ENCODE measurements at regions not wholly inside any gene's neighbourhood (a gene's known extent, or its start where the extent isn't known, plus 50 kb on each side); places are given as distances from the start of the nearest gene placed in this dataset.

DNA sequence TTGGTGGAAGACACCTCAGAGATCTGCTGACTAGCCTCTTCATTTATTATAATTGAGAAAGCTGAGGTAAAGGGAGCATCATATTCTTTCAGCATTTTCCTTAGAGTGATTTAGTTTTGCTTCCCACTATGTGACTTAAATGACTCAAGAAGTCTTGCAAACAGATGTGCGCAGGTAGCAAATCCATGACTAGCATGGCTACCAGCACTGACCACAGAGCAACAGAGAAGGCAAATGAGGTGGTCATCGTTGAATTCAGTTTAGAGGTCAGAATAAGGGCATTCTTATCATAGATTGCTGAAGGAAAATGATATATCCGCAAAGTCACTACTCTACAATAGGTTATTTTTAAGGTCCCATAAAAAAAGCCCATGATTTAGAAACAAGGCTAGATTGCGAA, 162.2 kb downstream of the PIK3R1 start:
- Histone ChIP-seq H3K4me1 (ENCODE audit: control insufficient read depth in 5 of 5, insufficient read depth in 5 of 5, low read length in 5 of 5) (peaks cover 0 to 27% (median 12%) of the 10 kb centered on the region in 5 donors), H3K27me3 (ENCODE audit: control insufficient read depth in 5 of 5, insufficient read depth in 4 of 5, low read length in 5 of 5) (no peaks in the 10 kb centered on the region), H3K36me3 (ENCODE audit: control insufficient read depth in 5 of 5, insufficient read depth in 5 of 5, low read length in 5 of 5) (no peaks in the 10 kb centered on the region), H3K4me3 (ENCODE audit: low read depth in 1 of 5, low read length in 5 of 5) (no peak overlapping the region), H3K27ac (ENCODE audit: low read depth, low read length) (no peak overlapping the region), H3K9me3 (ENCODE audit: control insufficient read depth in 5 of 5, low read length in 5 of 5) (no peaks in the 10 kb centered on the region), H3K9ac (ENCODE audit: low read length in 5 of 5) (no peak overlapping the region)

DNA sequence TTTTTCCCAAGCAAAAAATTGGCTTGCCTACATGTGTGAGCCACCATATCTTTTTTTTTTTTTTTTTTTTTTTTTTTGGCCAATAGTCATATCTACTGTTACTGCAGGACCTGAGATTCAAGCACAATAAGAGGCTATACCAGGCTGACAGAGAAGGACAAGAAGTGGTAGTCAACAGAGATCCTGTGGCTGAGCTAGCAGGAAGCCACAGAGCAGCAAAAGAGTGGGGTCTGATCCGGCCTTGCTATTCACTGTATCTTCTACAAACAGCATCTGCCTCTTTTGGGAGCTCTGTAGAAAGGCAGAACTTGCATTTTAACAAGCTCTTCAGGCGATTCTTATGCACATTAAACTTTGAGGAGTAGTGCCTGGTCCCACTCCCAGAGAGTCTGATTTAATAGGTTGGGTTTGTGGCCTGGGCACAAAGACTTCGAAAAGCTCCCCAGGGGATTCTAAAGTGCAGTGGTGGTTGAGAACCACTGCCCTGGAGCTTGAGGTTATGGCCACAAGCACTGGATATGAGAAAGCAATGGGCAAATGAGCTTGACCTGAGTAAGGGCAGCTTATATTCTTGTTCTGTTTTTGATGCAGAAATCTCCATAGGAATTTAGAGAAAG, 162.8 kb downstream of the PIK3R1 start:
- no peaks in the 10 kb centered on the region for H3K9me3 ChIP-seq (ENCODE audit: control insufficient read depth in 5 of 5, low read length in 5 of 5)
- no peaks in the 10 kb centered on the region for H3K36me3 ChIP-seq (ENCODE audit: control insufficient read depth in 5 of 5, insufficient read depth in 5 of 5, low read length in 5 of 5)
- H3K27me3 ChIP-seq (ENCODE audit: control insufficient read depth in 5 of 5, insufficient read depth in 4 of 5, low read length in 5 of 5), result no peaks in the 10 kb centered on the region
- no peak overlapping the region for H3K4me3 ChIP-seq (ENCODE audit: low read depth in 1 of 5, low read length in 5 of 5)
- no peak overlapping the region for H3K9ac ChIP-seq (ENCODE audit: low read length in 5 of 5)
- H3K27ac ChIP-seq (ENCODE audit: low read depth, low read length), result no peak overlapping the region
- peaks cover 0 to 27% (median 12%) of the 10 kb centered on the region in 5 donors for H3K4me1 ChIP-seq (ENCODE audit: control insufficient read depth in 5 of 5, insufficient read depth in 5 of 5, low read length in 5 of 5)

DNA sequence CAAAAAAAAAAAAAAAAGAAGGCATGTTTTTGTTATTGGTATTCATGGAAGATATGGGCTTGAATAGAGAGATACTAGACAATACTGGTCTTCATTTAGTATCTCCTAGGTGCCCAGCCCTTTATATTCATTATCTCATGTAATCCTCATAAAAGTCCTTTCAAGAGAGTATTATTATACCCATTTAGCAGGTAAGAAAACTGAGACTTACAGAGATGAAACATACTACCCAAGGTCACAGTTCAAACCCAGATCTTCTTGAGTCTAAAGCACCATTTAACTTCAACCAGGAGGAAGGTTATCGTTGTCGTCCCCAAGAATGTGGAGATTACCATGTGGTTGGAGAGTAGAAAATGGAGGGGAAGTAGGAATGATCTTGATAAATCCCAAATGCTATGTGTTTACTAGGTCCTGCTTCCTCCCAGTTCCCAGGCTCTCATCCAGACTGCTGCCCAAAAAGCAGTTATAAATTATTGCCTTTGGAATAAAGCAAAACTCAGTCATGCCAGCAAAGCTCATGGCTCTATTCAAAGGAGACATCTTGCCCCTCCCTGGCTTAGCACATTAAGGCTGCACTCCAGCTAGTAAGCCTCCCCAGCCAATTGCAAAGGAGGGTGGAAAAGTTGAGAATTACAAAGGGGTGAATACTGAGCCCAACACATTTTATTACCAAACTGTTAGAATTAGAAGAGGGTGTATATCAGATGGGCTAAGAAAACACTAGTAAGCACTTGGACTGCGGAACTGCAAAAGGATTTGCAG, 163.9 kb downstream of the PIK3R1 start:
- Histone ChIP-seq H3K4me3 (ENCODE audit: low read depth in 1 of 5, low read length in 5 of 5) (no peak overlapping the region), H3K27me3 (ENCODE audit: control insufficient read depth in 5 of 5, insufficient read depth in 4 of 5, low read length in 5 of 5) (no peaks in the 10 kb centered on the region), H3K36me3 (ENCODE audit: control insufficient read depth in 5 of 5, insufficient read depth in 5 of 5, low read length in 5 of 5) (no peaks in the 10 kb centered on the region), H3K9me3 (ENCODE audit: control insufficient read depth in 5 of 5, low read length in 5 of 5) (no peaks in the 10 kb centered on the region), H3K9ac (ENCODE audit: low read length in 5 of 5) (no peak overlapping the region), H3K27ac (ENCODE audit: low read depth, low read length) (no peak overlapping the region), H3K4me1 (ENCODE audit: control insufficient read depth in 5 of 5, insufficient read depth in 5 of 5, low read length in 5 of 5) (peaks cover 0 to 26% (median 12%) of the 10 kb centered on the region in 5 donors)

DNA sequence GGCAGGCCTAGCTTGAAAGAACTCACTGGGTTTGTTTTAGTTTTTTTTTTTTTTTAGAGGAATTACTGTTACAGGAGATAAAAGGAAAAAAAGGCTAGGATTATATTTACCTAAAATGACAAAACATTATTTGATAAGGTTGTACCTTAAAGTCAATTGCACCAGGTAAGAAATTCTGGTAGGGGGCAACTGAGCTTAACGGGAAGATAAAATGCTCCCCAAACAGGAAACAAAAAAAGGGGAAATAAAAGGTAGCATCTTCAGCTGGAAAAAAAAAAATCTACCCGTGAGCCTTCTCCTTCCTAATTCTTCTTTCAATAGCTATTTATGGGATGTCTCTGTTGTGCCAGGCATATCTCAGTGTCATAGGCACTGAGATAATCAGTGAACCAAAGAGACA, 164.5 kb downstream of the PIK3R1 start:
- no peak overlapping the region for H3K9ac ChIP-seq (ENCODE audit: low read length in 5 of 5)
- H3K36me3 ChIP-seq (ENCODE audit: control insufficient read depth in 5 of 5, insufficient read depth in 5 of 5, low read length in 5 of 5), result no peaks in the 10 kb centered on the region
- no peak overlapping the region for H3K4me3 ChIP-seq (ENCODE audit: low read depth in 1 of 5, low read length in 5 of 5)
- H3K4me1 ChIP-seq (ENCODE audit: control insufficient read depth in 5 of 5, insufficient read depth in 5 of 5, low read length in 5 of 5), result peaks cover 0 to 24% (median 12%) of the 10 kb centered on the region in 5 donors
- no peaks in the 10 kb centered on the region for H3K9me3 ChIP-seq (ENCODE audit: control insufficient read depth in 5 of 5, low read length in 5 of 5)
- H3K27me3 ChIP-seq (ENCODE audit: control insufficient read depth in 5 of 5, insufficient read depth in 4 of 5, low read length in 5 of 5), result no peaks in the 10 kb centered on the region
- no peak overlapping the region for H3K27ac ChIP-seq (ENCODE audit: low read depth, low read length)

DNA sequence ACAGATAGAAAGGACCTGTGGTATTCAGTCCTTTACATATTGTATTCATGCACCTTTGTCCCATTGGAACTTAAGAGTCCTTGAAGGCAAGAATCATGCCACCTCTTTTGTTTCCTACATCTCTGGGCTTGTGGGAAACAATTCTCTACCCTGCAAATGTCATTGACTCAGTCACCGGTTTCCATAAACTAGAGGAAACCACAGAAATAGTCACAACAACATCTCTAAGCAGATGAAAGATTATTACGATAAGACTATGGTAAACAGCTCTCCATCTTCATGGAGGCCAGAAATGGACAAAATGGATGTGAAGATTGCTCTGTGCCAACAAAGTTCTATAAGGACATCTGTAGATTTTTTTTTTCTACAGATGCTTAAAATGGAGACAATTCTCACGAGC, 165.5 kb downstream of the PIK3R1 start:
- H3K27ac ChIP-seq (ENCODE audit: low read depth, low read length), result no peak overlapping the region
- H3K4me1 ChIP-seq (ENCODE audit: control insufficient read depth in 5 of 5, insufficient read depth in 5 of 5, low read length in 5 of 5), result peaks cover 0 to 24% (median 12%) of the 10 kb centered on the region in 5 donors
- no peaks in the 10 kb centered on the region for H3K9me3 ChIP-seq (ENCODE audit: control insufficient read depth in 5 of 5, low read length in 5 of 5)
- H3K4me3 ChIP-seq (ENCODE audit: low read depth in 1 of 5, low read length in 5 of 5), result no peak overlapping the region
- no peak overlapping the region for H3K9ac ChIP-seq (ENCODE audit: low read length in 5 of 5)
- no peaks in the 10 kb centered on the region for H3K36me3 ChIP-seq (ENCODE audit: control insufficient read depth in 5 of 5, insufficient read depth in 5 of 5, low read length in 5 of 5)
- no peaks in the 10 kb centered on the region for H3K27me3 ChIP-seq (ENCODE audit: control insufficient read depth in 5 of 5, insufficient read depth in 4 of 5, low read length in 5 of 5)

DNA sequence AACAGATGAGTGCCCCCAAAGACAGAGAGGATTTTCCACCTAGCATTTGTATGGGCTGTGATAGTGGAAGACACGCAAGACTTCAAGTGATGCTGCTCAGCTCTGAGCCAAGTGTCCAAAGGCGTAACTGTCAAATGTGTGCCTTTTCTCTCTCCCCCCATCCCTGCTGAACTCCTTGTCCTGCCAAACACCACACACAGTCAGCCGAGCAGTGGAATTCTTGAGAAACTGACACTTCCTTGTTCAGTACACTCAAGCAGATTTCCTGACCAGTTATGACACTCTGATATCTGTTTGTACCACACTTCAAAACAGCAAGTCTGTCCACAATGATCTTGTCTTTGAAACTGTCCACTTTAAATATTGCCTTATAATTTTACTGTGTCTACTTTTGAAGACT, 166.4 kb downstream of the PIK3R1 start:
- Histone ChIP-seq H3K9me3 (ENCODE audit: control insufficient read depth in 5 of 5, low read length in 5 of 5) (no peaks in the 10 kb centered on the region), H3K36me3 (ENCODE audit: control insufficient read depth in 5 of 5, insufficient read depth in 5 of 5, low read length in 5 of 5) (no peaks in the 10 kb centered on the region), H3K4me1 (ENCODE audit: control insufficient read depth in 5 of 5, insufficient read depth in 5 of 5, low read length in 5 of 5) (peaks cover 0 to 22% (median 12%) of the 10 kb centered on the region in 5 donors), H3K4me3 (ENCODE audit: low read depth in 1 of 5, low read length in 5 of 5) (no peak overlapping the region), H3K27me3 (ENCODE audit: control insufficient read depth in 5 of 5, insufficient read depth in 4 of 5, low read length in 5 of 5) (no peaks in the 10 kb centered on the region), H3K27ac (ENCODE audit: low read depth, low read length) (no peak overlapping the region), H3K9ac (ENCODE audit: low read length in 5 of 5) (no peak overlapping the region)

DNA sequence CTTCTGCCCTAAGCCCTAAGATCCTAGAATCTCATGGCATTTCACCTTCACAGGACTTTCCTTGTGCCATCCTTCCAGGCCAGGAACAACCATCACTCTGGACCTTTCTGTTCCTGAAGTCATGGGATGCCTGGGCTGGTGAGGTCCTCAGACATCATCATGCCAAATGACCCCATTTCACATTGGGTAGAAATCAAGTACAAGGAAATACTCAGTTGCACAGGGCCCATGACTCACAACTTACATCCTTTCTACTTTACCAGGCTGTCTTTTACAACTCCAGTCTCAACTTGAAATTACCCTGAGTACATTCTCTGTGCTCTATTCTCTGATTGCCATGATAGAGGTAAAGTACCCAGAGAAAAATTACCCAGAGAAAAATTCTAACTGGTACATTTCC, 167.1 kb downstream of the PIK3R1 start:
- Histone ChIP-seq H3K27me3 (ENCODE audit: control insufficient read depth in 5 of 5, insufficient read depth in 4 of 5, low read length in 5 of 5) (no peaks in the 10 kb centered on the region), H3K27ac (ENCODE audit: low read depth, low read length) (no peak overlapping the region), H3K4me1 (ENCODE audit: control insufficient read depth in 5 of 5, insufficient read depth in 5 of 5, low read length in 5 of 5) (peaks cover 0 to 22% (median 12%) of the 10 kb centered on the region in 5 donors), H3K36me3 (ENCODE audit: control insufficient read depth in 5 of 5, insufficient read depth in 5 of 5, low read length in 5 of 5) (no peaks in the 10 kb centered on the region), H3K9ac (ENCODE audit: low read length in 5 of 5) (no peak overlapping the region), H3K9me3 (ENCODE audit: control insufficient read depth in 5 of 5, low read length in 5 of 5) (no peaks in the 10 kb centered on the region), H3K4me3 (ENCODE audit: low read depth in 1 of 5, low read length in 5 of 5) (no peak overlapping the region)

DNA sequence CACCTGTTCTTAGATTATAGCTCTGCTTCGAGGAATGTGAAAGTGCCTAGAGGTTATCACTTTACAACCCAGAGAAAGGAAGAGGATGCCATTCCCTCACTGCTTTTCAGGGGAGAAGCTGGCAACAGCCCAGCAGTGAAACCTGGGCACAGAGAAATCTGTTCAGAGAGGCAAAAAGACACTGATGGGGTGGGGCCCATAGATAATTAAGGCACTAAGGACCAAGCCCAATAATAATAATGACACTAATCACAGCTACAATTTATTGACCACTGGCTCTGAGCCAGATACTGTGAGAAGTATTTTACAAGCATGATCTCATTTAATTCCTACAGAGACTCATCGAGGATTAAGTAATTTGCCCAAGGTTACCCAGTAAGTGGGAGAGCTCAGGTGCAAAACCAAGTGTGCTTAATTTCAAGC, 168.3 kb downstream of the PIK3R1 start:
- no peaks in the 10 kb centered on the region for H3K27me3 ChIP-seq (ENCODE audit: control insufficient read depth in 5 of 5, insufficient read depth in 4 of 5, low read length in 5 of 5)
- H3K9me3 ChIP-seq (ENCODE audit: control insufficient read depth in 5 of 5, low read length in 5 of 5), result no peaks in the 10 kb centered on the region

DNA sequence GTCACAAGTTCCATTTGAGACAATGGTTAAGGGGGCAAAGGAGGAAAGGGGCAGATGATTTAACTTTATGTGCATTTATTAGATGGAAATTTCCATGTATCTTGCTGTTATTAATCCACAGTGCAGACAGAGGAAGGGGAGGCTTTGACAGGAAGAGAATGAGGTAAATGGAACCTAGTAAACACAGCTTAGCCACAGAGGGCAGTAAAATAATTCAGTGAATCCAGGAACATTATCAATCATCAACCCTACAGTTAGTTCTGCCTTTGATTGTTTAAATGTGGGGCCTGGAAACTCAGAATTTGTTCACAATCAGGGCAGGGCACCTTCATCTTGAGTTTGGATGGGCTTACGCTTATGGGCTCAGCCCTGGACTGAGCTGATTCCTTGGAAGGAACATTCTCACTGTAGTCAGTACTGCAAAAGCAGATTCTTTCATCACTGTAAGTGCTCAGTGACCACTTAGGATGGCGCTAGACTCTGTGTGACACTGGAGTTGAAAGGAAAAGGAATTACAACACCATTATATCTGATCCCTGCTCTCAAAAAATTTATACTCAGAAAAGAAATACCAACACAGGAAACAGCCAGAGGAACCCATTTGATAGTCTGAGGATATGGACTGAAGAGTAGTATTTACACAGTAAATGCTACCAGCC, 169.5 kb downstream of the PIK3R1 start:
- Histone ChIP-seq H3K9me3 (ENCODE audit: control insufficient read depth in 5 of 5, low read length in 5 of 5) (no peaks in the 10 kb centered on the region), H3K4me1 (ENCODE audit: control insufficient read depth in 5 of 5, insufficient read depth in 5 of 5, low read length in 5 of 5) (peaks cover 0 to 6% (median 0%) of the 10 kb centered on the region in 5 donors), H3K36me3 (ENCODE audit: control insufficient read depth in 5 of 5, insufficient read depth in 5 of 5, low read length in 5 of 5) (no peaks in the 10 kb centered on the region), H3K9ac (ENCODE audit: low read length in 5 of 5) (no peak overlapping the region), H3K27ac (ENCODE audit: low read depth, low read length) (no peak overlapping the region), H3K27me3 (ENCODE audit: control insufficient read depth in 5 of 5, insufficient read depth in 4 of 5, low read length in 5 of 5) (no peaks in the 10 kb centered on the region), H3K4me3 (ENCODE audit: low read depth in 1 of 5, low read length in 5 of 5) (no peak overlapping the region)

More for the DNA sequence above, 168.3 kb downstream of the PIK3R1 start:
- no peaks in the 10 kb centered on the region for H3K36me3 ChIP-seq (ENCODE audit: control insufficient read depth in 5 of 5, insufficient read depth in 5 of 5, low read length in 5 of 5)
- no peak overlapping the region for H3K4me3 ChIP-seq (ENCODE audit: low read depth in 1 of 5, low read length in 5 of 5)
- H3K4me1 ChIP-seq (ENCODE audit: control insufficient read depth in 5 of 5, insufficient read depth in 5 of 5, low read length in 5 of 5), result peaks cover 0 to 18% (median 7%) of the 10 kb centered on the region in 5 donors
- H3K27ac ChIP-seq (ENCODE audit: low read depth, low read length), result no peak overlapping the region
- no peak overlapping the region for H3K9ac ChIP-seq (ENCODE audit: low read length in 5 of 5)

DNA sequence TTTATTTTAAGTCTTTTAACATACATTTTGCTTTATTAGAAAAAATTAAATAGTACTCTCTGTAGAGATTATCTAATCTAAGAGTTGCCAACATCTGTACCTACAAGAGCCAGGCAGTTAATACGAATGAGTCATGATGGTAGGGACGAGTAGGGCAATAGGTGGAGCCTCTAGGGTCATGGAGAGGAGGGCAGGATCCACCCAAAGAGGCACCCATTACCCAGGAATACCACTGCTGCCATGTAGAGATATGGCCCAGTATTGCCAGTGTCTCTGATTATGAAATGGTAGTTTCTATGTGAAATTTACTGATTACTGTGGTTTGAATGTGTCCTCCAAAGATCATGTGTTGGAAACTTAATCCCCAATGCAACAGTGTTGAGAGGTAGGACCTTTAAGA, 170.4 kb downstream of the PIK3R1 start:
- H3K27me3 ChIP-seq (ENCODE audit: control insufficient read depth in 5 of 5, insufficient read depth in 4 of 5, low read length in 5 of 5), result no peaks in the 10 kb centered on the region
- H3K4me1 ChIP-seq (ENCODE audit: control insufficient read depth in 5 of 5, insufficient read depth in 5 of 5, low read length in 5 of 5), result peaks cover 0 to 6% (median 0%) of the 10 kb centered on the region in 5 donors
- H3K4me3 ChIP-seq (ENCODE audit: low read depth in 1 of 5, low read length in 5 of 5), result no peak overlapping the region
- H3K9ac ChIP-seq (ENCODE audit: low read length in 5 of 5), result no peak overlapping the region
- H3K36me3 ChIP-seq (ENCODE audit: control insufficient read depth in 5 of 5, insufficient read depth in 5 of 5, low read length in 5 of 5), result no peaks in the 10 kb centered on the region
- no peak overlapping the region for H3K27ac ChIP-seq (ENCODE audit: low read depth, low read length)
- no peaks in the 10 kb centered on the region for H3K9me3 ChIP-seq (ENCODE audit: control insufficient read depth in 5 of 5, low read length in 5 of 5)

Data from subcutaneous abdominal adipose tissue (tissue), 5 donors.